Peyer's patch (tissue), 4 donors: ENCODE measurements at regions not wholly inside any gene's neighbourhood (a gene's known extent, or its start where the extent isn't known, plus 50 kb on each side); places are given as distances from the start of the nearest gene placed in this dataset.

Experiments used
- DNase-seq, 3 donors: peaks; one replicate each; pipeline ENCODE4 v3.0.0-alpha.2; 2017 to 2019
- H3K27ac ChIP-seq, 4 donors: fragments of 200-600 bp; sonication (generic); one replicate each; pipeline ENCODE4 v1.5.1; 2016 to 2019
- H3K27me3 ChIP-seq, 2 donors: fragments of 200-600 bp; sonication (generic); one replicate each; pipeline ENCODE4 v1.5.1; 2019
- H3K36me3 ChIP-seq, 3 donors: fragments of 200-600 bp; sonication (generic); one replicate each; pipeline ENCODE4 v1.5.1; 2016 to 2019
- H3K4me1 ChIP-seq, 4 donors: fragments of 200-600 bp; sonication (generic); one replicate each; pipeline ENCODE4 v1.5.1; 2016 to 2019
- H3K4me3 ChIP-seq, 4 donors: fragments of 200-600 bp; sonication (generic); 1 replicate in 3 of 4; 2 replicates in 1 of 4; pipeline ENCODE4 v1.5.1; 2016 to 2019; ENCODE audit warnings: mild to moderate bottlenecking in 1 of 4
- H3K9me3 ChIP-seq, 4 donors: fragments of 200-600 bp; sonication (generic); one replicate each; pipeline ENCODE4 v1.5.1; 2016 to 2019; ENCODE audit warnings: mild to moderate bottlenecking in 1 of 4
- POLR2A ChIP-seq, 2 donors: fragments of 450-650 bp; IDR thresholded peaks; one replicate each; pipeline ENCODE4 v1.5.1; 2017; ENCODE audit warnings: antibody characterized with exemption in 2 of 2, mild to moderate bottlenecking in 2 of 2, moderate library complexity in 2 of 2
- TF ChIP-seq, protein P1 (sequence below), 6 experiments: fragments of 450-650 bp in 4 of 6; fragments of 200-600 bp in 2 of 6; sonication (generic) in 1 of 6; IDR thresholded peaks; one replicate each; pipeline ENCODE4 v1.5.1; 2017 to 2019; ENCODE audit warnings: antibody characterized with exemption in 6 of 6, mild to moderate bottlenecking in 3 of 6, moderate library complexity in 1 of 6

GRCh38 chr16:17972460-17972943 lies 364.0 kb downstream of the NPIPA8 start:
- Histone ChIP-seq H3K9me3 (no peaks in the 10 kb centered on the region), H3K27ac (no peak overlapping the region), H3K36me3 (no peaks in the 10 kb centered on the region), H3K4me1 (no peaks in the 10 kb centered on the region), H3K27me3 (no peaks in the 10 kb centered on the region), H3K4me3 (no peak overlapping the region)
- TF ChIP-seq POLR2A (IDR thresholded peaks at IDR 0.05) = no peak
- TF ChIP-seq, protein P1, sequence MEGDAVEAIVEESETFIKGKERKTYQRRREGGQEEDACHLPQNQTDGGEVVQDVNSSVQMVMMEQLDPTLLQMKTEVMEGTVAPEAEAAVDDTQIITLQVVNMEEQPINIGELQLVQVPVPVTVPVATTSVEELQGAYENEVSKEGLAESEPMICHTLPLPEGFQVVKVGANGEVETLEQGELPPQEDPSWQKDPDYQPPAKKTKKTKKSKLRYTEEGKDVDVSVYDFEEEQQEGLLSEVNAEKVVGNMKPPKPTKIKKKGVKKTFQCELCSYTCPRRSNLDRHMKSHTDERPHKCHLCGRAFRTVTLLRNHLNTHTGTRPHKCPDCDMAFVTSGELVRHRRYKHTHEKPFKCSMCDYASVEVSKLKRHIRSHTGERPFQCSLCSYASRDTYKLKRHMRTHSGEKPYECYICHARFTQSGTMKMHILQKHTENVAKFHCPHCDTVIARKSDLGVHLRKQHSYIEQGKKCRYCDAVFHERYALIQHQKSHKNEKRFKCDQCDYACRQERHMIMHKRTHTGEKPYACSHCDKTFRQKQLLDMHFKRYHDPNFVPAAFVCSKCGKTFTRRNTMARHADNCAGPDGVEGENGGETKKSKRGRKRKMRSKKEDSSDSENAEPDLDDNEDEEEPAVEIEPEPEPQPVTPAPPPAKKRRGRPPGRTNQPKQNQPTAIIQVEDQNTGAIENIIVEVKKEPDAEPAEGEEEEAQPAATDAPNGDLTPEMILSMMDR (IDR thresholded peaks at IDR 0.05) = no peak
- DNase-seq = no peak

GRCh38 chr16:17970816-17971331 lies 365.7 kb downstream of the NPIPA8 start:
- H3K27me3 ChIP-seq = no peaks in the 10 kb centered on the region
- no peaks in the 10 kb centered on the region for H3K36me3 ChIP-seq
- H3K4me1 ChIP-seq = no peaks in the 10 kb centered on the region
- TF ChIP-seq POLR2A (IDR thresholded peaks at IDR 0.05) = no peak
- TF ChIP-seq, protein P1 (IDR thresholded peaks at IDR 0.05) = peak in 3 of 6 experiments; percentile 21 to 23 (median 23)
- no peaks in the 10 kb centered on the region for H3K9me3 ChIP-seq
- no peak overlapping the region for H3K4me3 ChIP-seq
- DNase-seq = no peak
- H3K27ac ChIP-seq = no peak overlapping the region

GRCh38 chr16:17970157-17970765 lies 366.3 kb downstream of the NPIPA8 start:
- H3K36me3 ChIP-seq = no peaks in the 10 kb centered on the region
- H3K27ac ChIP-seq = no peak overlapping the region
- H3K4me3 ChIP-seq = no peak overlapping the region
- no peaks in the 10 kb centered on the region for H3K4me1 ChIP-seq
- no peaks in the 10 kb centered on the region for H3K9me3 ChIP-seq
- H3K27me3 ChIP-seq = no peaks in the 10 kb centered on the region
- DNase-seq = no peak
- TF ChIP-seq POLR2A (IDR thresholded peaks at IDR 0.05) = no peak
- TF ChIP-seq, protein P1 (IDR thresholded peaks at IDR 0.05) = no peak

DNA sequence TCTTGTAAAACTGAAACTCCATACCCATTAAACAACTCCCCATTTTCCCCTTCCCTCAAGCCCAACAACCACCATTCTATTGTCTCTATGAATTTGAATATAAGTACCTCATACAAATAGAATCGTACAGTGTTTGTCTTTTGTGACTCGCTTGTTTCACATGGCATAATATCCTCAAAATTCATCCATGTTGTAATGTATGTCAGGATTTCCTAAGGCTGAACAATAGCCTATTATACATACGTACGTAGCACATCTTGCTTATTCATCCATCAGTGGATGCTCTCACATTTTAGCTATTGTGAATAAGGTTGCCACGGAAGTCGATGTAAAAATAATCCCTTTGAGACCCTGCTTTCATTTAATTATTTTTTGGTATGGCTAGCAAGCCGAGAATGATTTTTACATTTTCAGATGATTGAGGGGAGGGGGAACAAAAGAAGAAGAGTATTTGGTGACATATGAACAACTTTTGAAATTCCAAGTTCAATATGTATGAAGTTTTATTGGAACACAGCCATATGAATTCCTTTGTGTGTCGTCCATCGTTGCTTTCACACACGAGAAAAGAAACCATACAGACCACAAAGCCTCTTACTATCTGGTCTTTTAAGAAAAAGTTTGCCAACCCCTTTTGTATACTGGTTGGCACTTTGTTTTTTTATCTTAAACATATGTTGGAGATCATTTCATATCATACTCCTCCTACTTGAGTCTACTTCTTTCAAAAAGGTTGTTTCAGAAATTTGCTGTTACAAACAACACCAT lies 371.2 kb downstream of the NPIPA8 start:
- no peaks in the 10 kb centered on the region for H3K4me1 ChIP-seq
- H3K27ac ChIP-seq = no peak overlapping the region
- no peak overlapping the region for H3K4me3 ChIP-seq
- no peaks in the 10 kb centered on the region for H3K9me3 ChIP-seq
- H3K27me3 ChIP-seq = no peaks in the 10 kb centered on the region
- no peak for DNase-seq
- TF ChIP-seq, protein P1 (IDR thresholded peaks at IDR 0.05) = no peak
- TF ChIP-seq POLR2A (IDR thresholded peaks at IDR 0.05) = no peak
- H3K36me3 ChIP-seq = no peaks in the 10 kb centered on the region

DNA sequence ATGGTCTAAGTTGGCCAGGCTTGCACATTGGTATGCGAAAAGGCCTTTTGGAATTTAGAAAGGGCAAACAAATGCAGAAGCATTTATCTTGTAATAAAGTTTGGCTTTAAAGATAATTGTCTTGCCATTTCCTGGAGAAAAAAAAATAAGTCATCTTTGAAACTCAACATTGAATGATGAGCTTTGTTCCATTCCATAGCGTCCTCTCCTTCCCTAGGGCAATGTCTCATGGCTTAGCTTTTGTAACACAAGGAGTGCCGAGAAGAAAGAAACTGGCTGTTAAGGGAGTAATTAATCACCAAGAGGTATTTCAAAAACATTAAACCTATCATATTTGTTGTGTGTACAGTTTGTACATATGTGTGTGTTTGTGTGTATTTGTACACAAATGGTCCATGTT lies 372.3 kb downstream of the NPIPA8 start:
- no peak for DNase-seq
- no peaks in the 10 kb centered on the region for H3K4me1 ChIP-seq
- H3K9me3 ChIP-seq = no peaks in the 10 kb centered on the region
- no peak for TF ChIP-seq POLR2A (IDR thresholded peaks at IDR 0.05)
- TF ChIP-seq, protein P1 (IDR thresholded peaks at IDR 0.05) = no peak
- no peak overlapping the region for H3K4me3 ChIP-seq
- no peak overlapping the region for H3K27ac ChIP-seq
- no peaks in the 10 kb centered on the region for H3K27me3 ChIP-seq
- no peaks in the 10 kb centered on the region for H3K36me3 ChIP-seq
